GM23338 (cell line): ENCODE measurements at regions not wholly inside any gene's neighbourhood (a gene's known extent, or its start where the extent isn't known, plus 50 kb on each side); places are given as distances from the start of the nearest gene placed in this dataset.

ENCODE experiments used
- ATAC-seq: fragments of 200-7000 bp; cut with Tn5 transposase; 3 replicates; pipeline ENCODE4 v1.9.1; 2020
- DNase-seq: peaks from one replicate; pipeline ENCODE4 v3.0.0-alpha.2; 2015; ENCODE audit warnings: low spot score
- H2AFZ ChIP-seq: fragments of 200-600 bp; sonication (generic); 2 replicates; pipeline ENCODE4 v1.8.0; 2016; ENCODE audit warnings: antibody characterized with exemption, mild to moderate bottlenecking, moderate library complexity
- H3F3A ChIP-seq: fragments of 200-600 bp; sonication (generic); replicated peaks from 2 replicates; pipeline ENCODE4 v1.8.0; 2017; ENCODE audit warnings: antibody characterized with exemption, mixed run types, low read depth
- H3K27ac ChIP-seq: fragments of 200-600 bp; sonication (generic); 2 replicates; pipeline ENCODE4 v1.6.1; 2016; ENCODE audit warnings: low read depth
- H3K27me3 ChIP-seq: fragments of 200-600 bp; sonication (generic); 2 replicates; pipeline ENCODE4 v1.8.0; 2016; ENCODE audit warnings: mild to moderate bottlenecking, mixed run types, moderate library complexity; ENCODE audit not compliant: insufficient read depth
- H3K36me3 ChIP-seq: fragments of 200-600 bp; sonication (generic); 2 replicates; pipeline ENCODE4 v1.8.0; 2016; ENCODE audit warnings: mild to moderate bottlenecking; ENCODE audit not compliant: insufficient read depth
- H3K4me1 ChIP-seq: fragments of 200-600 bp; sonication (generic); 2 replicates; pipeline ENCODE4 v1.8.0; 2016; ENCODE audit warnings: mild to moderate bottlenecking, moderate library complexity; ENCODE audit not compliant: insufficient read depth
- H3K4me2 ChIP-seq: fragments of 200-600 bp; sonication (generic); 2 replicates; pipeline ENCODE4 v1.7.1; 2017; ENCODE audit warnings: mixed run types
- H3K4me3 ChIP-seq: fragments of 200-600 bp; sonication (generic); 2 replicates; pipeline ENCODE4 v1.6.1; 2016; ENCODE audit warnings: mixed run types
- H3K79me2 ChIP-seq: fragments of 200-600 bp; sonication (generic); replicated peaks from 2 replicates; pipeline ENCODE4 v1.8.0; 2017; ENCODE audit warnings: mild to moderate bottlenecking; ENCODE audit not compliant: insufficient read depth
- H3K9me2 ChIP-seq: fragments of 200-600 bp; sonication (generic); 2 replicates; pipeline ENCODE4 v1.8.0; 2017; ENCODE audit not compliant: insufficient read depth
- H4K20me1 ChIP-seq: fragments of 200-600 bp; sonication (generic); replicated peaks from 2 replicates; pipeline ENCODE4 v1.8.0; 2017; ENCODE audit warnings: mild to moderate bottlenecking; ENCODE audit not compliant: insufficient read depth
- H3K27ac Mint-ChIP-seq: 2 replicates; pipeline ENCODE4 v1.8.0; 2020; ENCODE audit warnings: inconsistent platforms, mild to moderate bottlenecking, moderate library complexity, mixed read lengths
- H3K27me3 Mint-ChIP-seq: 3 replicates; pipeline ENCODE4 v1.8.0; 2022; ENCODE audit warnings: low read depth, mild to moderate bottlenecking, moderate library complexity, mixed read lengths, inconsistent platforms; ENCODE audit not compliant: insufficient read depth, poor library complexity
- H3K36me3 Mint-ChIP-seq: 3 replicates; pipeline ENCODE4 v1.8.0; 2021; ENCODE audit warnings: low read depth, mild to moderate bottlenecking, inconsistent platforms, moderate library complexity, mixed read lengths
- H3K4me1 Mint-ChIP-seq: 3 replicates; pipeline ENCODE4 v1.8.0; 2020; ENCODE audit warnings: mild to moderate bottlenecking, inconsistent platforms, mixed read lengths
- H3K4me3 Mint-ChIP-seq: 3 replicates; pipeline ENCODE4 v1.8.0; 2021; ENCODE audit warnings: moderate library complexity, mild to moderate bottlenecking, inconsistent platforms, mixed read lengths
- H3K9me3 Mint-ChIP-seq: 3 replicates; pipeline ENCODE4 v1.8.0; 2020; ENCODE audit warnings: moderate library complexity, mild to moderate bottlenecking, inconsistent platforms, mixed read lengths
- CREB1 ChIP-seq: fragments of 250-450 bp; sonication (Bioruptor Pico); IDR thresholded peaks from 2 replicates; pipeline ENCODE4 v1.5.0; 2020; ENCODE audit warnings: low read depth, mild to moderate bottlenecking, moderate library complexity
- CTCF ChIP-seq, 2 experiments: fragments of 200-600 bp in 1 of 2; sonication (generic) in 1 of 2; conservative IDR thresholded peaks; 2 replicates each; pipeline versions ENCODE4 v1.5.1 to v1.6.1; 2016 to 2017; ENCODE audit warnings: antibody characterized with exemption in 2 of 2, low read depth in 2 of 2, mild to moderate bottlenecking in 2 of 2, moderate library complexity in 1 of 2
- ETS1 ChIP-seq: IDR thresholded peaks from 2 replicates; pipeline ENCODE4 v1.6.1; 2016; ENCODE audit warnings: antibody characterized with exemption
- EZH2 ChIP-seq: fragments of 200-600 bp; sonication (generic); IDR thresholded peaks from one replicate; pipeline ENCODE4 v1.8.0; 2017; ENCODE audit warnings: antibody characterized with exemption, mild to moderate bottlenecking, low read depth; ENCODE audit not compliant: unreplicated experiment
- EZH2phosphoT487 ChIP-seq: fragments of 200-600 bp; sonication (generic); IDR thresholded peaks from one replicate; pipeline ENCODE4 v1.8.1; 2018; ENCODE audit warnings: antibody characterized with exemption; ENCODE audit not compliant: unreplicated experiment
- JUNB ChIP-seq: IDR thresholded peaks from one replicate; pipeline ENCODE4 v1.6.1; 2016; ENCODE audit warnings: antibody characterized with exemption; ENCODE audit not compliant: unreplicated experiment
- NANOG ChIP-seq: IDR thresholded peaks from 2 replicates; pipeline ENCODE4 v1.6.1; 2016; ENCODE audit warnings: antibody characterized with exemption, borderline replicate concordance
- POLR2AphosphoS5 ChIP-seq: IDR thresholded peaks from 2 replicates; pipeline ENCODE4 v1.6.1; 2016; ENCODE audit warnings: antibody characterized with exemption, low read depth
- REST ChIP-seq: IDR thresholded peaks from one replicate; pipeline ENCODE4 v1.6.1; 2018; ENCODE audit warnings: antibody characterized with exemption; ENCODE audit not compliant: unreplicated experiment
- STAT1 ChIP-seq: IDR thresholded peaks from one replicate; pipeline ENCODE4 v1.6.1; 2016; ENCODE audit warnings: antibody characterized with exemption; ENCODE audit not compliant: unreplicated experiment
- ZNF114 ChIP-seq: fragments of 250-450 bp; sonication (Bioruptor Pico); IDR thresholded peaks from 2 replicates; pipeline ENCODE4 v1.5.0; 2020; ENCODE audit warnings: mild to moderate bottlenecking, moderate library complexity
- ZNF331 ChIP-seq: fragments of 250-450 bp; sonication (Bioruptor Pico); IDR thresholded peaks from 2 replicates; pipeline ENCODE4 v1.5.0; 2020; ENCODE audit warnings: low read depth, mild to moderate bottlenecking, moderate library complexity
- ZNF462 ChIP-seq: fragments of 250-450 bp; sonication (Bioruptor Pico); IDR thresholded peaks from 2 replicates; pipeline ENCODE4 v1.5.0; 2020; ENCODE audit warnings: mild to moderate bottlenecking, moderate library complexity

- no peaks in the 10 kb centered on the region for H3K79me2 ChIP-seq
- no peak for ATAC-seq
- H3K27ac ChIP-seq = no peak overlapping the region
- H3K9me3 Mint-ChIP-seq = no peaks in the 10 kb centered on the region
- peaks cover 26% of the 10 kb centered on the region for H3K4me1 ChIP-seq
- no peaks in the 10 kb centered on the region for H3K36me3 ChIP-seq
- no peak for DNase-seq
- peak overlapping the region; percentile 86 for H3K4me3 Mint-ChIP-seq
- TF ChIP-seq NANOG (no peak), JUNB (no peak), CREB1 (CRISPR knock-in tag) (no peak), ETS1 (no peak), EZH2phosphoT487 (no peak), STAT1 (no peak), REST (no peak), EZH2 (no peak), ZNF462 (CRISPR knock-in tag) (no peak), ZNF114 (no peak), CTCF (conservative IDR thresholded peaks at IDR 0.05; ENCODE audit: low read depth in 2 of 2) (no peak), ZNF331 (CRISPR knock-in tag) (no peak), POLR2AphosphoS5 (no peak)
- peaks cover 85% of the 10 kb centered on the region for H3K27me3 ChIP-seq
- H3K27ac Mint-ChIP-seq = no peak overlapping the region
- H3K9me2 ChIP-seq = no peaks in the 10 kb centered on the region
- H3F3A ChIP-seq = 0 out of 2 replicates have a peak, but pooled peaks cover 7% of the 10 kb centered on the region
- H3K4me3 ChIP-seq = peak overlapping the region; percentile 78; the same call in 1 of the 2 replicates
- H3K36me3 Mint-ChIP-seq = no peaks in the 10 kb centered on the region
- H4K20me1 ChIP-seq = no peaks in the 10 kb centered on the region
- H3K4me1 Mint-ChIP-seq = peaks cover 30% of the 10 kb centered on the region
- H3K27me3 Mint-ChIP-seq = peaks cover 46% of the 10 kb centered on the region
- no peak overlapping the region for H2AFZ ChIP-seq
- H3K4me2 ChIP-seq = peak overlapping the region; percentile 89
Observed at GRCh38 chr12:114478865-114479264, 72.9 kb upstream of the TBX5 start.
